AG09309 (cell line): ENCODE measurements at regions not wholly inside any gene's neighbourhood (a gene's known extent, or its start where the extent isn't known, plus 50 kb on each side); places are given as distances from the start of the nearest gene placed in this dataset.

Experiments
- DNase-seq: peaks from one replicate; pipeline ENCODE4 v3.0.0-alpha.2; 2010; ENCODE audit warnings: low read depth
- H3K4me3 ChIP-seq: 2 replicates; pipeline ENCODE4 v1.5.1; 2011; ENCODE audit warnings: mild to moderate bottlenecking, low read depth, low read length, moderate library complexity; ENCODE audit not compliant: control insufficient read depth
- CTCF ChIP-seq: IDR thresholded peaks from 2 replicates; pipeline ENCODE4 v1.5.1; 2011; ENCODE audit warnings: mild to moderate bottlenecking, low read depth, low read length, inconsistent platforms; ENCODE audit not compliant: insufficient read depth, control insufficient read depth; ENCODE audit errors: missing control alignments

DNA sequence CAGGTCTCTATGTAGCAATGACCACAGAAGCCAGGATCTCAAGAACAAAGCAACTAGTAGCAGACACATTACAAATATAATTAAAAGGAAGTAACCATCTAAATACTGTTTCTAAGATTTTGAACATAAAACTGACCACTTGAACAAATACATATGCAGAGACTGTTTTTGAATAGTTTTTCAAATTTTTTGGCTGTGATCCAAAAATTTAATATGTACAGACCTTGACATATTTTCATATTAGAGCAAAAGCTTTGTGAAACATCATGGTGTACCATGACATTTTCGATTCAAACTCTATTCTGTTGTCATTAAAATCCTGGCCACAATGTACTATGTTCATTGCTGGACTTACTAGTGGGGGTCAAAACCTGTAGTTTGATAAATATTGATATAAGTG is 126.5 kb downstream of the NUDT12 start:
- TF ChIP-seq CTCF = no peak
- no peak for DNase-seq
- H3K4me3 ChIP-seq = no peak overlapping the region

GRCh38 chr5:103435136-103435889 is 127.3 kb downstream of the NUDT12 start:
- H3K4me3 ChIP-seq = no peak overlapping the region
- no peak for TF ChIP-seq CTCF
- DNase-seq = no peak

DNA sequence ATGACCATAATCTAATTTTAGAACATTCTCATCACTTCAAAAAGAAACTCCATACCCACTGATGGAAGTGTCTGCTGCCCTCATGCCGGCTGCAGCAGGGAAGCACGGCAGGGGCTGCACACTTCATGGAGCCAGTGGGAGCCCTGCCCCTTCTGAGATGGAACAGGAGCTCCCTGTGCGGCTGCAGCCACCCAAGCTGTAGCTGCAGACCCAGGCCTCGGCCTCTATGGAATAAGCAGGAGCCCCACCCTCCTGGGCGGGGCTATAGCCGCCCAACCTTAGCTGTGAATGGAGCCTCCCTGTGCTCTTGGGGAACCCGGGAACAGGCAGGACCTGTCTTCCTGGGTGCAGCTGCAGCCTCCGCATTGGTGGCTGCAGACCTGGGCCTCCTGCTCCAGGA is 128.5 kb downstream of the NUDT12 start:
- no peak for DNase-seq
- no peak for TF ChIP-seq CTCF
- H3K4me3 ChIP-seq = no peak overlapping the region

DNA sequence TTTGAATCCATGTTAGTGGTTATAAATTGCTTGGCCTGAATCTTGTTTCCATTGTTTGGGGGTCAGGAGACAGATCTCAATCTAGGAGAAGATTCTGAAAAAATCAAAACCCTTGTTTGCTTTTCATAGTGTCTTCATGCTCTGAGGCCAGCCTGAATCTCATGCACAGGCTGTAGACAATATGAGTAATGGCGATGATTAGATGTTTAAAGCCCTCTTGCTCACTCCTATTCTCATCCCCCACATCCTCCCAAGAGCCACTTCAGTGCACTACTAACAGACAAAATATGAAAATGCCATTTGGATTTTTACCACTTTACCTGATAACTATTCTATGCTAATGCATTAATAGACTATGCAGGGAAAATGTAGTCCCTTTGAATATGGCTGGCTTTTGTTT is 129.4 kb downstream of the NUDT12 start:
- no peak overlapping the region for H3K4me3 ChIP-seq
- DNase-seq = no peak
- no peak for TF ChIP-seq CTCF

DNA sequence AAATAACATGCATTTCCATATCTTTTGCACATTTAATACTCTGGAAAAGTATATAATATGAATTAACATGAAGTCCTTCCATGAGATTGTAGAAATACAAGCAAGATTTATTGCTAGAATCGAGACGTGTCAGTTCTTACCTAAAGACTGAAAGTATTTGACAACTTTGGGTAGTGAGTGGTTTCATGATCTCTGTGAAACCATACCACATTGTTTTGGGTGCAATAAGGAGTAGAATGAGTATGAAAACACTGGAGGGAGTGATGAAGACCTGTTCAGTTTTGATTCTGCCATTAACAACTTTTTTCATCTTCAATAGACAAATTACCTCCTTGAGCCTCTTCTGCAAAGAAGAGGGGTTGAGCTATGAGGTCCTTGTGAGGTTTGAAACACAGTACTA is 133.7 kb downstream of the NUDT12 start:
- H3K4me3 ChIP-seq = no peak overlapping the region
- no peak for TF ChIP-seq CTCF
- DNase-seq = no peak

GRCh38 chr5:103428411-103428871 is 134.1 kb downstream of the NUDT12 start:
- H3K4me3 ChIP-seq = no peak overlapping the region
- DNase-seq = no peak
- no peak for TF ChIP-seq CTCF
